ENCODE measurements at regions not wholly inside any gene's neighbourhood (a gene's known extent, or its start where the extent isn't known, plus 50 kb on each side); places are given as distances from the start of the nearest gene placed in this dataset.
A peak's percentile ranks its signal among the peaks of the same experiment; 100 is the strongest.

DNA sequence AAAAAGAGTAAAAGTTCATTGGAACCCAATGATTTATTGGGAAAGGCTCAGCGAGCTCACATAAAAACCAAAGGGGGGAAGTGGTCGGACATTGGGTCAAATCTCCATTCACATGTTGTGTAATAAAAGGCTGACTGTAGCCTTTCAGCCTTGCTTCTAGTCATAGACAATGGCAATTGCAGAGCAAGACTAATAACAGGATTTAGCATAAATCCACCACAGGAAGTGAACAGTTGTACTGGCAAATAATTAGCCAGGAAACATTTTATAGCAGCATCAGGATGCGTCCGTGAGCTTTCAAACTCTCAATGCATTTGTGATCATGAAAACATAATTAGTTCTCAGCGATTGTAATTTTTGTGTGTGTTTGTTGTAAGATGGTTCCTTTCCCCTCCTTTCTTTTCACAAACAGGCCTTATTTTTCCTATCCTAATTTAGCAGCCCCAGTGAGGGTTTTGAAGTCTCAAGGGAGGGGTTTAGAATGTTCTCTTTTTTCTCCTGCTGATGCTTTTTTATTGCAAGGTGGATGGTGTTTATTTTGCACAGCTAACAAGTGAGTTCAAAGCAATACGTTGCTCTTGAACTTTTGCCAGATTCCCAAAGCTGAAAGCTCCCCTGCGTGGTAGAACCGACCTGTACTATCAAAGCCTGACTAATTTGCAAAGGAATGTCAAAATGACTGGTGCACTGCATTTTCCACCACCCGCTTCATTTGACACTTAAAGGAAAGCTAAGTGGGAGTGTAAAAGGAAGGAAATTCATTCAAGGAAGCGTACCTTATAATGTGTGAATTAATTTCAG, 105.6 kb downstream of the SPRY2 start:
- DNase-seq = no peak

DNA sequence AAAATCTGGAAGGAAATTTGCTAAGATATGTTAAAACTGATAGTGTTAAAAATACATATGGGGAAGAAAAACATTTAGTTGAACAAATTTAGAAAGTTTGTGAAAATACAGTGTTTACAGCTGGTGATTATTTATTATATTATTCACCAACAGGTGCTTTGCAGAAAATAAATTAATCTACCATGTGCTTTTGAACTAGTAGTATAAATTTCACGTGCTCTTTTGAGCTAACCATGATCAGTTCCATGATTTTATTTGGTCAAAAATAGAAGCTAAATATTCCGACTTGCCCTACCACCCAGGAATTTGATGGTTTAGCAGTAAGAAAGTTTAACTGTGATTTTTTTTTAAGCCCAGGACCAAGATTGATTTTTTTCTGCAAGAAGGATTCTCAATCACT, 113.3 kb downstream of the SPRY2 start:
- no peak for DNase-seq

DNA sequence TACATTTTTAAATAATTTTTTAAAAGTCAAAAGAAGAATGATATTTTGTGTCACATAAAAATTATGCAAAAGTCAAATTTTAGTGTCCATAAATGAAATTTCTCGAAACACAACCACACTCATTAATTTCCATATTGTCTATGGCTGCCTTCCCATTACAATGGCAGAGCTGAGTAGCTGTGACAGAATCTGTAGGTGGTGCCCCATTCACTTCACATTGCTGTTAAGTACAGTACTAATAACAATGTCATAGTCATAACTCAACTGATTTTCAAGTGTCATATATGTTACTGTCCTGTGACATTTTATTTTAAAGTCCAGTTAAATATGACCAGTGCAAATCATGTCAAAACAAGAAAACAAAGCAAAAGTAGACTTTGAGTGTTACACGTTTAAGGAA, 114.3 kb downstream of the SPRY2 start:
- DNase-seq = no peak

DNA sequence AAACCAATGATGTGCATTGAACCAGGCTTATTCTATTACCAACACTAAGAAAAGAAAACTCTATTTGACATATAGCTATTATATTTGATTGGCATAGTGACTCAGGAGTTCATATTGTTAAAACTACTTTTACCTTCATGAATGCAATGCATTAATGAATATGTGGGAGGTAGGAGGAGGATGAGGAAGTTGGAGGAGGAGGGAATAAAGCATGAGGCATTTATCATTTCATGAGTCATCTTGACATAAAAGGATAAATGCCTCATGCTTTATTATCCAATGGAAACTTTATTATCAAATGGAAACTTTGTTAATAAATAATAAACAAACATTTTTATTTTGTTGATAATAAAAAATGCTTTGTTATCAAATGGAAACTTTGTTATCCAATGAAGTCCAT, 116.5 kb downstream of the SPRY2 start:
- DNase-seq = no peak

DNA sequence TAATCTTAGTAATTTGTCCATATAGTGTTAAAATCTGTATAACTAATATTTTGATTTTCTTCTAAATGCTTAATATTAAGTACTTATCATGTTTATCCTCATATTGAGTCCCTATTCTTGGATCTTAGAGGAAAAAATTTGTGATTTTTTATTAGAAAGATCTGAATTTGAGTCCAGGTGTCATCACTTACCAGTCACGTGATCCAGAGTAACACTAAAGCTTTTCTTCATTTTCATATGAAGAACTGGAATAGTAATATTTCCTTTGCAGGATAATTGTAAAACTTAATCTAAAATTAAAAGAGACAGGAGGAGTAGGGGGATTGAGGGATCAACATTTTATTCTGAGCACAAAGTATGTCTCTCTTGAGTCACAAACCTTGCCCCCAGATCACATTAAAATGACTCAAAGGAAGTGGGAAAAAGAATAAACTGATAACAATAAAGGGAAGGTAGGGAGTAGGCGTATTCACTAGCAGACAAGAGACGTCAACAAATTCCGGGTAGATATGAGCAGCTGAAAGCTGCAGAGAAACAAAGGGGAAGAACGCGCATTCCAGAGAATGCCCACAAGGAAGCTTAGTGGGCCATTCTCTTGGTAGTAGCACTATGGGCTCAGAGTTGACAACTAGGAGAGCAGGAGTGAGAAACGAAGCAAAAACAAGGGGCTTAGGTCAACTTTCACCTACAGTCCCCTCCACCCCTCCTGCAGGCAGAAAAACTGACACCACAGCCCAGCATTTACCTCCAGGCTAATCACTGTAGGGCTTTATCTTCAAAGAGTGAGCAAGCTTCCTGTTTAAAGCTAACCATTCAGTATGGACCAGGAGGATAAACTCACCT, 123.1 kb downstream of the SPRY2 start:
- no peak for DNase-seq

DNA sequence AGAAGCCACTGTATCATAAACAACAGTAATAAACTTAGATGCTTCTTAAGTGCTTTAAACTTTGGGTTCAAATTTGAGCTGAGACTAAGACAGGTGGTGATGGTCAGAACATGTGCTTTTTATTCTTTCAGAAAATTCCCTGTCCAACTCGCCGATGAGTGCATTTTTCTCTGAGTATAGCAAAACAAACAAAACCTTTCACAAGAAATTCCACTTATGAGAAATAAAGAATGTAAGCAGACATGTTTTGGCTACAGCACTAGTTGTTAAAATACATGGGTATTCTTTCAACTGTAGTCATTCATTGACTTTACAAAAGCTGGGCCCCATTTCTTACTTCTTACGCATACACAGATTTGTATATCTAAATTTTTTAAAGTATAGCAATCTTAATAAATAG, 125.6 kb downstream of the SPRY2 start:
- DNase-seq = no peak

DNA sequence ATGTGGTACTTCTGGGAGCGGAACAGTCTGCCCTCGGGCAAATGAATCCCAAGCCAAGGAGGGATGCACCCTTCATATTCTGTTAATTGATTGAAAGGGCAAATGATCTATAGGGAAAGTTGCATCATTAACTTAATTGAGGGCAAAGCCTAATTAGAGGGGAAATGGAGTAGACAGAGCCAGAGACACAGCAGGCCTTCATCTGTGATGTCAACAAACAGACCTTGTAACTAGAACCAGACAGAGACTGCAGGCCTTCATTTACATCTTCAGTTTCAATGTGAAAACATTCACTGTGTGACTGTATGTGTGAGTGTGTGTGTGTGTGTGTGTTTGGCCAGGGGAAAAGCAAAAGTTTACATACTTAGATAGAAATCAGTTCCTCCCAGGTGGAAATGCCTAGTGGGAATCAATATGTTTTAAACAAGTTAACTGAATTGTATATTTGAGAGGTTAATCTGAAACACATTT, 126.4 kb downstream of the SPRY2 start:
- DNase-seq = no peak

DNA sequence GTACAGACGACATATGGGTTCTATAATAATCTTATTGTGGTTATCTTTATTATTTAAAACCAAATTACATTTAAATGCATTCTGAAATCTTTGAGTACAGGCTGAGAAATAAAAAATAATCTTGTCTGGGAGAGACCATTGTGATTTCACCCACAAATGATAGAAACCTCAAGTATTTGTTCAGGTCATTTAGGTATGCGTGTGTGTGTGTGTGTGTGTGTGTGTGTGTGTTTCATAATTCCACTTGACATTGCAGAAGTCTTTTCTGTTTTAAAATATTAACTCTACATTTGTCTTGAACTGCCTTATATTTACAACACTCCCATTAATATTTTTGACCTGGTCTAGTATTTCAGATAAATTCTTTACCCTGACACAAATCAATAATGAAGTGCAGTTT, 126.9 kb downstream of the SPRY2 start:
- DNase-seq = no peak

DNA sequence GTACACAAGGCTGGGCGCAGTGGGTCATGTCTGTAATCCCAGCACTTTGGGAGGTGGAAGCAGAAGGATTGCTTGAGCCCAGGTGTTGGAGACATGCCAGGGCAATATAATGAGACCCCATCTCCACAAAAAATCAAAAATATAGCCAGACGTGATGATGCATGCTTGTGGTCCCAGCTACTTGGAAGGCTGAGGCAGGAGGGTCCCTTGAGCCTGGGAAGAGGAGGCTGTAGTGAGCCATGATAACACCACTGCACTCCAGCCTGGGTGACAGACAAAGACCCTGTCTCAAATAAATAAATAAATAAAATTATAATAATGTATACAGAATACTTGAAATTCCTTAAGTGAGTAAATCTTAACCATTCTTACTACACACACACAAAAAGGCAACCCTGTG, 127.7 kb downstream of the SPRY2 start:
- DNase-seq = no peak

DNA sequence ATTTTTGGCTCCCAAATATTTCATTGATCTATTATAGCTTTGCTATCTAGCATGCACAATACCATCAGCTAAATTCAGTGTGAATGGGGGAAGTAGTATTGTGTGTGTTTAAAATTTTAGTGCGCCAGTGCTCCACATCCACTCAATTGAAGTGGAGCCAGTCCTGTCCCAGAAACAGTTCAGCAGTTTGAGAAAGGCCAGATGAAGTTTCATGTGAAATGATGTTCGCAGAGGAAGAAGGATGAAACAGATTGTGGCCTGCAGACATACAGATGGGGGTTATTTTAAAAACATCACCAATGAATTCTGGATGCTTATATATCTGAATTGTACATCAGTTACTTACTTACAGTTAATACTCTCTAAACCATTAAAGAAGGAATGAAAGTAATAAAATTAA, 129.4 kb downstream of the SPRY2 start:
- DNase-seq = no peak

DNA sequence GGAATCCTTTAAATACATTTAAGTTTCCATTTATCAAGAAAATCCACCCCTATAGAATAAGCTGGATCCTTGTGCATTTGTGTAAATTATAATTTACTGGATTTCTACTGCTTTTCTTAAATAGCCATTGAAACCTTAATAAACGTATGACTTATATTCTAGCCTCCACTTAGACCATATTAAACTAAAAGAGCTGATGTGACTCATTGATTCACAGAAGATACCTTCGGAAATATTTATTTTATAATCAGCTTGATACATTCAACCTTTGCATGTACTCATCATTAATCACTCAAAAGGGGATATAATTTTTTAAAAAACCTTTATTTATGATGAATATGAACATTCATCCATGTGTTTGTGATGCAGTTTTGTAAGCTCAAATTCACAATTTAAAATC, 136.3 kb downstream of the SPRY2 start:
- DNase-seq = no peak

DNA sequence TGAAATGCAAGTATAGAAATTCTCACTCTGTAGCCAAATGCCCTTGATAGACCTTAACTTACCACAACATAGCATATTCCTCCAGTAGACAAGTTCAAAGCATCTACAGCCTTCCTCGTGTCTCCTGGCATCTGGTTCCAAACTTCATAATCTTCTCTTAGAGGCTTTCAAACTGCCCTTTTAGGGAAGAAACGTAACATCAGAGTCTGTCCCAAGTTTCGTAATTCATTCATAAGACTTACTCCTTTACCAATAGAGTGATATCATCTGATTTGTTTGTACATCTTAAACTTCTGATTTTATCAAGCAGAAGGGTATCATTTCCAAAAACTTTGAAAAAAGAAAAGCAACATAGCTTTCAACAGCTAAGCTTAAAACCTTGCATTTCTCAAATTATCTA, 137.4 kb downstream of the SPRY2 start:
- DNase-seq = no peak

DNA sequence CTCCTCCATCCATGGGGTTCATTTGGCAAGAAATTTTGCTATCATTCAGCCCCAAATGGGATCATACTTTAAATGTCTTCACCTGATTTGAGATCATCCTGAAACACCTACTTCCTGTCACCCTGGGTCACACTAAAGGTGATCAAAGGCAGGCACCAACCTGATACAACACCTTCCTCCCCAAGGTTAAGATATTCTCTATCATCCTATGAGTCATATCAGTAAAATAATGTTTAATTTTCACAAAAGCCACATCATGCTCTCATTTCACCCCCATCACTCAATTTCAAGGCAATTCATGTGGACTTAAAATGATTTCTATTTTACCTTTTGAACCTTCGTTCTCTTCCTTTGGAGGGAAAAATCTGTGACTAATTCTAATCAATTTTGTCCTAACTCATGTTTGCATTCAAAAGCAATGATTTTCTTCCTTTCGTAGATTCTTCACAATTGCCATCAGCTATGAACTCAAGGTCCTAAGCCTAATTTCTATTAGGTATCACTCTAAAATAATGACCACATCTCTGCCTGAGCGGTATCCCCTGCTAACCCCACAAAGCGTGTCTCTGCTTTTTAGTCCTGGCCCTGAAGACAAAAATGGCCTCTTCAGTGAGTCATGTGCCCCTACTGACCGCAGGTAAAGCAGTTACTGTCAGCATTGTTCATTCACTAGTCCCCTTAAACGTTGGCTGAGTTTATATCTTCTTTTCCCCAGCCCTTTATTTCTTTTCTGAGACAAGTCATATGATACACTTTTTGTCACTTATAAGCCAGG, 139.0 kb downstream of the SPRY2 start:
- DNase-seq = no peak

DNA sequence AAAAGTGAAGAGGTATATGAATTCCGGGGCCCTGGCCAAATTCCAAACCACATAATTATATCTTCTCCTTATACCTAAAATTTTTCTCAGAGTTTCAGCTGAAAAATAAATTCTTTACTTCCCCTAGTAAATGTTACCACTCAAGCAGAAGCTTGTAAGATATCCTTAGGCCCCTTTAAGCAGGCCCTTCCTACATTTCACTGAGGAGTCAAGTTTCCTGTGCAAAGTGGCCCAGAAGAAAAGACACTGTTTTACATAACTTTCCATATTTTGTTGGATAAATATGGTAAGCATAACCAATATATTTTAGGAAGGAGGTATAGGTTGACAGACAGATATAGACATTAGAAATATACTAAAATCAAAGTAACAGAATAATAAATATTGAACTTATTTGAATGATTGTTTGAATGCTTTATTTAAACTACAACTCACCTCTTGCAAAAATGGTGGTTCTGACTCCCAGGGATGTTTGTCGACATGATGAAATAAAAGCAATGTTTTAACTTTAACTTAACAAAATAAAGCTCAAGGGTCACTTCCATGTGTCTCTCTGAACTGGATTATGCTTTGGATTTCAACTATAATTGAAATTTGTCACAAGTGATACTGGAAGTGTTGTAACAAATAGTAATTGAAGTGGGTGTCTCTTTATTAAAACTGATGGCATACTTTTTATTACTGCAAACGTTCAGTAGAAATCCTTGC, 141.2 kb downstream of the SPRY2 start:
- no peak for DNase-seq

DNA sequence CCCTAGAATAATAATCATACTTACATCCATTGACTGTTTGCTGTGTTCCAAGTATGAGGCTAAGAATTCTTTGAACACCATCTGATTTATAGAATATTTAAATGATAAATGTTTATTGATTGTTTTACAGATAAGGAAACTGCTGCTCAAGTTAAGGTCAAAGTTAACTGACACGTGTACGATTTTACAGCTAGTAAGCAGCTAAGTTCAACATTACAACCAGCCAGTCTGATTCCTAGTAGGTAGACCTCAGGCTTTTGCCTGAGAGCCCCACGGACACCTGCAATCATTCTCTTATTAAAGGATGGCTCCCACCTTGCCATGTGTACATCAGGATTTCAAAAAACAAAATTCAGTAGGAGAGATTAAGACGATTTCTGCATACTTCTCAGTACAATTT, 141.9 kb downstream of the SPRY2 start:
- DNase-seq = no peak

DNA sequence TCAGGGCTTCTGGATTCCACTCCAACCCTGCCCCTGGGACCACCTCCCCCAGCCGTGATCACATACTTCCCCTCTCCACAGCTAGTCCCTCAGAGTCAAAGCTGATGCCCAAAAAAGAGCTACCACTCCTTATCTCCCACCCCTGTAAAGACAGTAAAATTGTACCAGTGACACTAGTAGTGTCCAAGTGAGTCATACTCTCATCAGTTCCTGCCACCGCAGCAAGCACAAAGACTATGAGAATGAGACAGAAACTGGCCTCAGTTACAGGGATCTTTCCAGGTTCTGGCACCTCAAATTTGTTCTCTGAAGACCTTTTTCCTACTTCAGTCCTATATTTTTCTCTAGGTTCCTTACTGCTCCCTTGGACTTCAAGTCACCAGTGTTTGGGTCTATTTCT, 144.2 kb downstream of the SPRY2 start:
- DNase-seq = no peak

DNA sequence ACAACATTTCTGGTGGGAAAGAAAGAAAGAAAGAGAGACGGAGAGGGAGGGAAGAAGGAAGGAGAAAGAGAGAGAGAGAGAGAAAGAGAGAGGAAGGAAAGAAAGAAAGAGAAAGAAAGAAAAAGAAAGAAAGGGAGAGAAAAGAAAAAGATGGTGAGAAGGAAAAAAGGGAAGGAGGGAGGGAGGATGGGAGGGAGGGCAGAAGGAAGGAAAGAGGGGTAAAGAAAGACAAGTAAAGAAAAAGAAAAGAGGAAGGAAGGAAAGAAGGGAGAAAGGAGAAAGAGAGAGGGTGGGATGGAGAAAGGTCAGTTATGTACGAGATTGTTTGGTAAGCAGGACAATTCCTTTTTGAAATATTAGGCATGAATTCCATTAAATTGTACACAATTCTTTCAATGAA, 145.3 kb downstream of the SPRY2 start:
- no peak for DNase-seq

DNA sequence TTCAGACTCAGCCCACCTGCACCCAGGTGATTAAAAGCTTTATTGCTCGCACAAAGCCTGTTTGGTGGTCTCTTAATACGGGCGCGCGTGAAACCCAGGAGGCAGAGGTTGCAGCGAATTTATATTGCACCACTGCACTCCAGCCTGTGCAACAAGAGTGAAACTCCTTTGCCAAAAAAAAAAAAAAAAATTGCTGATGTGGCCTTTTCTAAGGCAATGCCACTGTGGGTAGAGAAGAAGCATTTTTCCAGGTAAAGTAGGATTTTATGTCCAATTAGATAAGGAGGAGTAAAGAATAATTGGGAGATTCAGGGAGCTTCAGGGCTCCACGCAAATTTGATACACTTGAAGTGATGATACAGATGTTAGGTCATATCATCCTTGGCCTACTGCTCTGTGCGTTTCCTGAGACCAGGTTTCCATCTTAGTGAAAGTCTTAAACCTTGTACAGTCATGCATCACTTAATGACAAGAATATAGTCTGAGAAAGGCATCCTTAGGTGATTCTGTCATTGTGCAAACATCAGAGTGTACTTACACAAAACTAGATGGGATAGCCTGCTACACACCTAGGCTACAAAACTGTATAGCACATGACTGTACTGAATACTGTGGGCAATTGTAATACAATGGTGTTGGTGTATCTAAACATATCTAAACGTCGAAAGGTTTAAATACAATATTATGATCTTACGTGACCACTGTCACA, 150.9 kb downstream of the SPRY2 start:
- DNase-seq = no peak

DNA sequence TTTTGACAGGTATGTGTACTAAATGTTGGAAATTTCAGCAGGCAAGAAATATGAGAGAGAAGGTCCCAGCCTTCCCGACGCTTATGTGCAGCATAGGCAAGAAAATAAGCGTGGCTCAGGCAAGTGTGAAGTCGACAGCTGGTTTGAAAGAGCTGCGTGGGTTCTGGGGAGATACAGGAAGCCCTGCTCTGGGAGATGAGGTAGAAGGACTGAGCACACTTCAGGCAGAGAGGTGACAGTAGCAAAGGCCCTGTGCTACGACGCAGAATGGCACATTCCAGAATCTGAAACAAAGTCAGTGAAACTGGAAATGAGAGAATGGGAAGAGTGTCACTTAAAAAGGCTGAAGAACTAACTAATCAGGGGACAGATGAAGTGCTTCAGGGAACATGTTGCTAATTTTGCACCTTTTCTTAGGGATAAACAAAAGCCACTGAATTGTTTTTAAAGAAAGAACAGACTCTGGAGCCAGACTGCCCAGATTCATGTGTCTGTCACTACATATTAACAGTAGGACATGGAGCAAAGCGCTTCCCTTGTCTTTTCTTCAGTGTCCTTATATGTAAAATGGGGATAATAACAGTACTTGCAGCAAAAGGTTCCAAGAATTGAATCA, 160.1 kb downstream of the SPRY2 start:
- no peak for DNase-seq

DNA sequence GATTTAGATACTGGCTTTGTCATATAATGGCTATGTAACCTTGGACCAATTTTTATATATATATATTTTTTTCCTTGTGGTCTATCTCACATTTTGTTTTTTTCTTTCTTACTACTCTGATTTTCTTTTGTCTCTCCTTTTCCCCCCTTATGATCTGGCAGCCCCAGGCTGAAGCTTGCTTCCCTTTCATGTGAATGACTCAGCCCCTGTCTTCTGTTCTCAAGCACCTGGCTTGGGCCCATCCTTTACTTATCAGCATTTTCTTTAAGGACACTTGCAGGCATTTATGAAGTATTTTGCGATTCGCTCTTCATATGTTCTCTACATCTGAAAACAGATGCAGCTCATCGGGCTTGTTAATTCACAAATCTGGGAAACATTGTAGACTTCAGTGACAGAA, 163.6 kb downstream of the SPRY2 start:
- DNase-seq = no peak

DNA sequence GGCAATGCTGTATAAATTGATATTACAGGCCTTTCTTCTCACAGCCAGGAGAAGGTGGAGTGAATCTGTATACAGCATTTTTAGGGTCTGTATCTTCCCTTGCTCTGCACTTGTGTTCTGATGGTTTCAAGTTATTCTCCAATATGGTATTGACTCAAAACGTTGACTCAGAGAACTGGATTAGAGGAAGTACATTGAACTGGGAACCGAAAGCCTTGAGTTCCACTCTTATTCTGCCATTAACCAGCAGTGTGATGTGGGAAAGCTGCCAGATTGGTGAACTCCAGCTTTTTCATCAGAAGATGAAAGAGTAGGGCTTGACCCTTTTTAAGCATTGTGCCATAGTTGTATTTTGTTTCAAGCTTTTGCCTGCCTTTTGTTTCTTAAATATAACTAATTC, 167.7 kb downstream of the SPRY2 start:
- DNase-seq = peak; percentile 3 to 8

DNA sequence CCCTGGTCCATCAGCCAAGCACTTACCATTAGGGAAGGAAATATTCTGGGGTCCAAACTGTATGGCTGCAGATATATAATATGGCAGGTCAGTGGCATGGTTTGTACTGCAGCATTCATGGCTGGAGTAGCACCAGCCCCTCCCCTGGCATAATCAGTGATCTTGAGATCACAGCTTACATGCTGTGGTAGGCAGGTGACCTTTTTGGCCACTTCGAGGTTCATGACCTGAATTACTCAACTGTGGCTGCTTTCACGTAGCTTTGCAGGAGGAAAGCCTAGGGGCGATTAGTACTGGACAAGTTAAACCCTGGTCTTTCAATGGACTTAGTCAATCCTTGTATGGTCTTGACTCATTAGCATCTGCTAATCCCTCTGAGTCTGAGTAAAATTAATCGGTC, 169.8 kb downstream of the SPRY2 start:
- DNase-seq = no peak

Measured in CD4-positive, alpha-beta T cell treated with Interferon alpha-2 for 1 hour (primary cell).